ENCODE measurements at regions not wholly inside any gene's neighbourhood (a gene's known extent, or its start where the extent isn't known, plus 50 kb on each side); places are given as distances from the start of the nearest gene placed in this dataset.

- TF ChIP-seq, protein P1, sequence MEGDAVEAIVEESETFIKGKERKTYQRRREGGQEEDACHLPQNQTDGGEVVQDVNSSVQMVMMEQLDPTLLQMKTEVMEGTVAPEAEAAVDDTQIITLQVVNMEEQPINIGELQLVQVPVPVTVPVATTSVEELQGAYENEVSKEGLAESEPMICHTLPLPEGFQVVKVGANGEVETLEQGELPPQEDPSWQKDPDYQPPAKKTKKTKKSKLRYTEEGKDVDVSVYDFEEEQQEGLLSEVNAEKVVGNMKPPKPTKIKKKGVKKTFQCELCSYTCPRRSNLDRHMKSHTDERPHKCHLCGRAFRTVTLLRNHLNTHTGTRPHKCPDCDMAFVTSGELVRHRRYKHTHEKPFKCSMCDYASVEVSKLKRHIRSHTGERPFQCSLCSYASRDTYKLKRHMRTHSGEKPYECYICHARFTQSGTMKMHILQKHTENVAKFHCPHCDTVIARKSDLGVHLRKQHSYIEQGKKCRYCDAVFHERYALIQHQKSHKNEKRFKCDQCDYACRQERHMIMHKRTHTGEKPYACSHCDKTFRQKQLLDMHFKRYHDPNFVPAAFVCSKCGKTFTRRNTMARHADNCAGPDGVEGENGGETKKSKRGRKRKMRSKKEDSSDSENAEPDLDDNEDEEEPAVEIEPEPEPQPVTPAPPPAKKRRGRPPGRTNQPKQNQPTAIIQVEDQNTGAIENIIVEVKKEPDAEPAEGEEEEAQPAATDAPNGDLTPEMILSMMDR (IDR thresholded peaks at IDR 0.05): no peak
- no peak for TF ChIP-seq POLR2A (IDR thresholded peaks at IDR 0.05)
Measured at GRCh38 chr12:84222841-84223240, 689.8 kb downstream of the SLC6A15 start.

Data from right lobe of liver (tissue), 4 donors.